WTC11 (cell line): ENCODE measurements at regions not wholly inside any gene's neighbourhood (a gene's known extent, or its start where the extent isn't known, plus 50 kb on each side); places are given as distances from the start of the nearest gene placed in this dataset.

ENCODE experiments used
- ATAC-seq: fragments of 200-7000 bp; cut with Tn5 transposase; 2 replicates; pipeline ENCODE4 v1.10.0; 2021; ENCODE audit warnings: mild to moderate bottlenecking, moderate library complexity
- CTCF ChIA-PET: fragments of 300-600 bp; sonication (Branson Sonifier 250); formaldehyde crosslinking; loops from one replicate; lab custom pipeline; 2021; ENCODE audit warnings: antibody characterized with exemption; lab: Charles Lee
- POLR2A ChIA-PET: fragments of 350-600 bp; sonication (Branson Sonifier 250); formaldehyde crosslinking; loops from one replicate; lab custom pipeline; 2021; ENCODE audit warnings: antibody characterized with exemption; lab: Charles Lee
- DNase-seq: peaks from one replicate; pipeline ENCODE4 v3.0.0; 2021; ENCODE audit warnings: low spot score
- H3K27ac Mint-ChIP-seq: 2 replicates; pipeline ENCODE4 v1.8.0; 2021; ENCODE audit warnings: mixed read lengths
- H3K27me3 Mint-ChIP-seq: 2 replicates; pipeline ENCODE4 v1.8.0; 2021; ENCODE audit warnings: low read depth, mild to moderate bottlenecking, moderate library complexity, mixed read lengths
- H3K36me3 Mint-ChIP-seq: 2 replicates; pipeline ENCODE4 v1.8.0; 2021; ENCODE audit warnings: mixed read lengths
- H3K4me1 Mint-ChIP-seq: 2 replicates; pipeline ENCODE4 v1.8.0; 2022; ENCODE audit warnings: mixed read lengths
- H3K4me3 Mint-ChIP-seq: 2 replicates; pipeline ENCODE4 v1.8.0; 2021; ENCODE audit warnings: mild to moderate bottlenecking, moderate library complexity, mixed read lengths
- H3K9me3 Mint-ChIP-seq: 2 replicates; pipeline ENCODE4 v1.8.0; 2021; ENCODE audit warnings: mixed read lengths
- CREM ChIP-seq: sonication (generic); formaldehyde crosslinking; IDR thresholded peaks from 2 replicates; pipeline ENCODE4 v1.8.1; 2022; ENCODE audit warnings: mild to moderate bottlenecking, missing genetic modification reagents, moderate library complexity
- ESRRA ChIP-seq: sonication (generic); formaldehyde crosslinking; IDR thresholded peaks from 2 replicates; pipeline ENCODE4 v1.8.1; 2022; ENCODE audit warnings: mild to moderate bottlenecking, missing genetic modification reagents, borderline replicate concordance
- FOXJ3 ChIP-seq: sonication (generic); formaldehyde crosslinking; IDR thresholded peaks from 2 replicates; pipeline ENCODE4 v1.9.0; 2021; ENCODE audit warnings: missing genetic modification reagents, mild to moderate bottlenecking, borderline replicate concordance
- GABPB1 ChIP-seq: sonication (generic); formaldehyde crosslinking; IDR thresholded peaks from 2 replicates; pipeline ENCODE4 v1.8.1; 2023; ENCODE audit warnings: mild to moderate bottlenecking, missing genetic modification reagents
- GRHL2 ChIP-seq: fragments of 250-450 bp; sonication (Bioruptor Pico); IDR thresholded peaks from 2 replicates; pipeline ENCODE4 v1.8.0; 2022; ENCODE audit warnings: mild to moderate bottlenecking, moderate library complexity; ENCODE audit not compliant: insufficient replicate concordance, severe bottlenecking
- NR1H2 ChIP-seq: sonication (generic); formaldehyde crosslinking; IDR thresholded peaks from 2 replicates; pipeline ENCODE4 v1.9.0; 2021; ENCODE audit warnings: mild to moderate bottlenecking, moderate library complexity, missing genetic modification reagents
- NR2C2 ChIP-seq: sonication (generic); formaldehyde crosslinking; IDR thresholded peaks from 2 replicates; pipeline ENCODE4 v1.8.0; 2022; ENCODE audit warnings: mild to moderate bottlenecking, missing genetic modification reagents
- PRRX2 ChIP-seq: fragments of 250-450 bp; sonication (Bioruptor Pico); IDR thresholded peaks from 2 replicates; pipeline ENCODE4 v1.8.0; 2021; ENCODE audit warnings: mild to moderate bottlenecking
- RELA ChIP-seq: sonication (generic); formaldehyde crosslinking; IDR thresholded peaks from 2 replicates; pipeline ENCODE4 v1.8.1; 2022; ENCODE audit warnings: missing genetic modification reagents, mild to moderate bottlenecking, borderline replicate concordance
- ZBTB21 ChIP-seq: sonication (generic); formaldehyde crosslinking; IDR thresholded peaks from 2 replicates; pipeline ENCODE4 v1.8.1; 2023; ENCODE audit warnings: mild to moderate bottlenecking, missing genetic modification reagents, borderline replicate concordance
- ZNF121 ChIP-seq: sonication (generic); formaldehyde crosslinking; IDR thresholded peaks from 2 replicates; pipeline ENCODE4 v1.8.0; 2023; ENCODE audit warnings: missing genetic modification reagents
- ZNF263 ChIP-seq: sonication (generic); formaldehyde crosslinking; IDR thresholded peaks from 2 replicates; pipeline ENCODE4 v1.8.1; 2022; ENCODE audit warnings: low read depth, mild to moderate bottlenecking, moderate library complexity, missing genetic modification reagents
- TF ChIP-seq, protein P1 (sequence below): sonication (generic); formaldehyde crosslinking; IDR thresholded peaks from 2 replicates; pipeline ENCODE4 v1.8.1; 2023; ENCODE audit warnings: mild to moderate bottlenecking, moderate library complexity, missing genetic modification reagents
- TF ChIP-seq, protein P2 (sequence below): fragments of 250-450 bp; sonication (Bioruptor Pico); IDR thresholded peaks from 2 replicates; pipeline ENCODE4 v1.9.0; 2021; ENCODE audit warnings: mild to moderate bottlenecking, borderline replicate concordance
- TF ChIP-seq, protein P3 (sequence below): sonication (generic); formaldehyde crosslinking; IDR thresholded peaks from 2 replicates; pipeline ENCODE4 v1.8.1; 2023; ENCODE audit warnings: mild to moderate bottlenecking, missing genetic modification reagents, borderline replicate concordance
- TF ChIP-seq, protein P4 (sequence below): sonication (generic); formaldehyde crosslinking; IDR thresholded peaks from 2 replicates; pipeline ENCODE4 v1.8.1; 2022; ENCODE audit warnings: mild to moderate bottlenecking, moderate library complexity, missing genetic modification reagents
- TF ChIP-seq, protein P5 (sequence below): sonication (generic); formaldehyde crosslinking; IDR thresholded peaks from 2 replicates; pipeline ENCODE4 v1.8.1; 2022; ENCODE audit warnings: low read depth, missing genetic modification reagents, borderline replicate concordance

DNA sequence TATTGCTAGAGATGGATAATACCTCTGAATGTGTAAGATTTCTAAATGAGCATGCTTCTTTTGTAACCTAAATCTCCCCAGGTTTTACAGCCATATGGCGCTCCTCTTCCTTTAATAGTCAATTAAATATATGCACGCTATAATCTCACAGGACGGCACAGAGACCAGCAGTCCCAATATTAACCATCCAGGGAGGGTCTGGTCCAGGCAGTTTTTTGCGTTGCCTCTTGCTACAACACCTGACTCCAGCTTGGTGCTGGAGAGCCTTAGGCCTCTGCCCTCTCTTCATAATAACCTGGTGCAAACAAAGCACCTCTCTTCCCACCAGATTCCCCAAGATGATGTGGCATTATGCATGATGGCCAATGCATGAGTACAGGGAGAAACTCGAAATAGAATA, 183.4 kb downstream of the LY86 start:
- H3K27me3 Mint-ChIP-seq: no peaks in the 10 kb centered on the region
- ChIA-PET POLR2A (no interaction called here), CTCF (interaction anchor here (1.4 kb wide), 1 partner anchor 75 kb away, joined by 9 read pairs; no protein-coding TSS in a partner anchor)
- ATAC-seq (no peak), DNase-seq (no peak)
- peaks cover 11% of the 10 kb centered on the region for H3K9me3 Mint-ChIP-seq
- peaks cover 15% of the 10 kb centered on the region for H3K4me1 Mint-ChIP-seq
- TF ChIP-seq ZBTB21 (CRISPR knock-in tag): no peak
- TF ChIP-seq PRRX2: no peak
- TF ChIP-seq, protein P1, sequence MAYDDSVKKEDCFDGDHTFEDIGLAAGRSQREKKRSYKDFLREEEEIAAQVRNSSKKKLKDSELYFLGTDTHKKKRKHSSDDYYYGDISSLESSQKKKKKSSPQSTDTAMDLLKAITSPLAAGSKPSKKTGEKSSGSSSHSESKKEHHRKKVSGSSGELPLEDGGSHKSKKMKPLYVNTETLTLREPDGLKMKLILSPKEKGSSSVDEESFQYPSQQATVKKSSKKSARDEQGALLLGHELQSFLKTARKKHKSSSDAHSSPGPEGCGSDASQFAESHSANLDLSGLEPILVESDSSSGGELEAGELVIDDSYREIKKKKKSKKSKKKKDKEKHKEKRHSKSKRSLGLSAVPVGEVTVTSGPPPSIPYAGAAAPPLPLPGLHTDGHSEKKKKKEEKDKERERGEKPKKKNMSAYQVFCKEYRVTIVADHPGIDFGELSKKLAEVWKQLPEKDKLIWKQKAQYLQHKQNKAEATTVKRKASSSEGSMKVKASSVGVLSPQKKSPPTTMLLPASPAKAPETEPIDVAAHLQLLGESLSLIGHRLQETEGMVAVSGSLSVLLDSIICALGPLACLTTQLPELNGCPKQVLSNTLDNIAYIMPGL: no peak
- TF ChIP-seq GABPB1 (CRISPR knock-in tag): no peak
- TF ChIP-seq, protein P2, sequence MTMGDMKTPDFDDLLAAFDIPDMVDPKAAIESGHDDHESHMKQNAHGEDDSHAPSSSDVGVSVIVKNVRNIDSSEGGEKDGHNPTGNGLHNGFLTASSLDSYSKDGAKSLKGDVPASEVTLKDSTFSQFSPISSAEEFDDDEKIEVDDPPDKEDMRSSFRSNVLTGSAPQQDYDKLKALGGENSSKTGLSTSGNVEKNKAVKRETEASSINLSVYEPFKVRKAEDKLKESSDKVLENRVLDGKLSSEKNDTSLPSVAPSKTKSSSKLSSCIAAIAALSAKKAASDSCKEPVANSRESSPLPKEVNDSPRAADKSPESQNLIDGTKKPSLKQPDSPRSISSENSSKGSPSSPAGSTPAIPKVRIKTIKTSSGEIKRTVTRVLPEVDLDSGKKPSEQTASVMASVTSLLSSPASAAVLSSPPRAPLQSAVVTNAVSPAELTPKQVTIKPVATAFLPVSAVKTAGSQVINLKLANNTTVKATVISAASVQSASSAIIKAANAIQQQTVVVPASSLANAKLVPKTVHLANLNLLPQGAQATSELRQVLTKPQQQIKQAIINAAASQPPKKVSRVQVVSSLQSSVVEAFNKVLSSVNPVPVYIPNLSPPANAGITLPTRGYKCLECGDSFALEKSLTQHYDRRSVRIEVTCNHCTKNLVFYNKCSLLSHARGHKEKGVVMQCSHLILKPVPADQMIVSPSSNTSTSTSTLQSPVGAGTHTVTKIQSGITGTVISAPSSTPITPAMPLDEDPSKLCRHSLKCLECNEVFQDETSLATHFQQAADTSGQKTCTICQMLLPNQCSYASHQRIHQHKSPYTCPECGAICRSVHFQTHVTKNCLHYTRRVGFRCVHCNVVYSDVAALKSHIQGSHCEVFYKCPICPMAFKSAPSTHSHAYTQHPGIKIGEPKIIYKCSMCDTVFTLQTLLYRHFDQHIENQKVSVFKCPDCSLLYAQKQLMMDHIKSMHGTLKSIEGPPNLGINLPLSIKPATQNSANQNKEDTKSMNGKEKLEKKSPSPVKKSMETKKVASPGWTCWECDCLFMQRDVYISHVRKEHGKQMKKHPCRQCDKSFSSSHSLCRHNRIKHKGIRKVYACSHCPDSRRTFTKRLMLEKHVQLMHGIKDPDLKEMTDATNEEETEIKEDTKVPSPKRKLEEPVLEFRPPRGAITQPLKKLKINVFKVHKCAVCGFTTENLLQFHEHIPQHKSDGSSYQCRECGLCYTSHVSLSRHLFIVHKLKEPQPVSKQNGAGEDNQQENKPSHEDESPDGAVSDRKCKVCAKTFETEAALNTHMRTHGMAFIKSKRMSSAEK (CRISPR knock-in tag): no peak
- no peak for TF ChIP-seq RELA (CRISPR knock-in tag)
- no peak for TF ChIP-seq NR1H2
- TF ChIP-seq, protein P3, sequence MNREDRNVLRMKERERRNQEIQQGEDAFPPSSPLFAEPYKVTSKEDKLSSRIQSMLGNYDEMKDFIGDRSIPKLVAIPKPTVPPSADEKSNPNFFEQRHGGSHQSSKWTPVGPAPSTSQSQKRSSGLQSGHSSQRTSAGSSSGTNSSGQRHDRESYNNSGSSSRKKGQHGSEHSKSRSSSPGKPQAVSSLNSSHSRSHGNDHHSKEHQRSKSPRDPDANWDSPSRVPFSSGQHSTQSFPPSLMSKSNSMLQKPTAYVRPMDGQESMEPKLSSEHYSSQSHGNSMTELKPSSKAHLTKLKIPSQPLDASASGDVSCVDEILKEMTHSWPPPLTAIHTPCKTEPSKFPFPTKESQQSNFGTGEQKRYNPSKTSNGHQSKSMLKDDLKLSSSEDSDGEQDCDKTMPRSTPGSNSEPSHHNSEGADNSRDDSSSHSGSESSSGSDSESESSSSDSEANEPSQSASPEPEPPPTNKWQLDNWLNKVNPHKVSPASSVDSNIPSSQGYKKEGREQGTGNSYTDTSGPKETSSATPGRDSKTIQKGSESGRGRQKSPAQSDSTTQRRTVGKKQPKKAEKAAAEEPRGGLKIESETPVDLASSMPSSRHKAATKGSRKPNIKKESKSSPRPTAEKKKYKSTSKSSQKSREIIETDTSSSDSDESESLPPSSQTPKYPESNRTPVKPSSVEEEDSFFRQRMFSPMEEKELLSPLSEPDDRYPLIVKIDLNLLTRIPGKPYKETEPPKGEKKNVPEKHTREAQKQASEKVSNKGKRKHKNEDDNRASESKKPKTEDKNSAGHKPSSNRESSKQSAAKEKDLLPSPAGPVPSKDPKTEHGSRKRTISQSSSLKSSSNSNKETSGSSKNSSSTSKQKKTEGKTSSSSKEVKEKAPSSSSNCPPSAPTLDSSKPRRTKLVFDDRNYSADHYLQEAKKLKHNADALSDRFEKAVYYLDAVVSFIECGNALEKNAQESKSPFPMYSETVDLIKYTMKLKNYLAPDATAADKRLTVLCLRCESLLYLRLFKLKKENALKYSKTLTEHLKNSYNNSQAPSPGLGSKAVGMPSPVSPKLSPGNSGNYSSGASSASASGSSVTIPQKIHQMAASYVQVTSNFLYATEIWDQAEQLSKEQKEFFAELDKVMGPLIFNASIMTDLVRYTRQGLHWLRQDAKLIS (CRISPR knock-in tag): no peak
- no peak overlapping the region for H3K27ac Mint-ChIP-seq
- peaks cover 4% of the 10 kb centered on the region; the same call in 1 of the 2 replicates for H3K36me3 Mint-ChIP-seq
- H3K4me3 Mint-ChIP-seq: no peak overlapping the region

DNA sequence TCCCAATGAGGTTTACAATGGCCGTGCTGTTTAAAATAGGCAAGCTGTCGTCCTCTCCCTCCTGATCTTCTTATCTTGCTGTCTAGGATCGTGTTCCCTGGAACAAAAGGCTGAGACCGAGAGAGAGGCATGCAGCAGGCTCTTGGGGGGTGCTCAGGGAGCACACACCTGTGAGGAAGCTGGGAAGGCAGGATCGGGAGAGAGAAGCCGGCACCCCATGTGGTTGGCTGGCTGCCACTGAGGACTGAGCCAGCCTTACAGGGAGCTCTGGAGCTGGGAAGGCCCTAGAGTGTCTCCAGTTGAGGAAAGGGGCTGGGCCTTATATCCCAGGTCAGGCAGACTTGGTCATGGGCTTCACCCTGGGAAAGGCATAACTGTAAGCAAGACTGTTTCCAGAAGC, 184.2 kb downstream of the LY86 start:
- Mint-ChIP-seq H3K27me3 (no peaks in the 10 kb centered on the region), H3K4me3 (no peak overlapping the region), H3K27ac (no peak overlapping the region), H3K4me1 (peaks cover 15% of the 10 kb centered on the region), H3K36me3 (peaks cover 4% of the 10 kb centered on the region; the same call in 1 of the 2 replicates), H3K9me3 (peaks cover 12% of the 10 kb centered on the region)
- DNase-seq (peak; percentile 29), ATAC-seq (peak; percentile 95)
- peak; percentile 86; the same call in 1 of the 2 replicates for TF ChIP-seq ZNF263 (CRISPR knock-in tag)
- TF ChIP-seq FOXJ3 (CRISPR knock-in tag): no peak
- CTCF ChIA-PET: interaction anchor here (0.8 to 1.4 kb wide), 5 partner anchors 11 to 76 kb away, joined by 4 to 9 read pairs (median 8); no protein-coding TSS in a partner anchor
- POLR2A ChIA-PET: interaction anchor here (0.8 kb wide), 1 partner anchor 14 kb away, joined by 3 read pairs; no protein-coding TSS in a partner anchor

DNA sequence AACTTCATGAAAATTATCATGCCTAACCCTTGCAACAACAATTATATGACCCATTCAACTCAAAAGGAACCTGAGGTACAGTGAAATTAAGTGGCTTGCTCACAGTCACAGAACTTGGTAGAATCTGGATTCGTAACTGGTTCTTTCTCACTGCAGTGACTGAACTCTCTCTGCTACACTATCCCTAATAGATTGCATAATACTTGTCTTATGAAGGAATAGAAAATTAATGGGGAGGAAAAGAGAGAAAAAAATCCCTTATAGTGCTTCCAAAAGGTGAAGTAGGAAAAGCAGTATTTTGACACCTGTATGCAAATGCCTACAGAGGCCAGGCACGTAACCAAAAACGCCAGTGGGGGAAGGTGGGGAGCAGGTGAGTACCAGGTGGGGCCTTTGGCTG, 186.6 kb downstream of the LY86 start:
- ATAC-seq: no peak
- no peak overlapping the region for H3K27ac Mint-ChIP-seq
- no peak for TF ChIP-seq ESRRA (CRISPR knock-in tag)
- TF ChIP-seq, protein P4, sequence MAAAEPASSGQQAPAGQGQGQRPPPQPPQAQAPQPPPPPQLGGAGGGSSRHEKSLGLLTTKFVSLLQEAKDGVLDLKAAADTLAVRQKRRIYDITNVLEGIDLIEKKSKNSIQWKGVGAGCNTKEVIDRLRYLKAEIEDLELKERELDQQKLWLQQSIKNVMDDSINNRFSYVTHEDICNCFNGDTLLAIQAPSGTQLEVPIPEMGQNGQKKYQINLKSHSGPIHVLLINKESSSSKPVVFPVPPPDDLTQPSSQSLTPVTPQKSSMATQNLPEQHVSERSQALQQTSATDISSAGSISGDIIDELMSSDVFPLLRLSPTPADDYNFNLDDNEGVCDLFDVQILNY (CRISPR knock-in tag): no peak
- TF ChIP-seq ZNF121: no peak
- no peak for TF ChIP-seq GRHL2 (CRISPR knock-in tag)
- TF ChIP-seq CREM (CRISPR knock-in tag): no peak
- no peak for TF ChIP-seq NR2C2 (CRISPR knock-in tag)
- TF ChIP-seq, protein P5, sequence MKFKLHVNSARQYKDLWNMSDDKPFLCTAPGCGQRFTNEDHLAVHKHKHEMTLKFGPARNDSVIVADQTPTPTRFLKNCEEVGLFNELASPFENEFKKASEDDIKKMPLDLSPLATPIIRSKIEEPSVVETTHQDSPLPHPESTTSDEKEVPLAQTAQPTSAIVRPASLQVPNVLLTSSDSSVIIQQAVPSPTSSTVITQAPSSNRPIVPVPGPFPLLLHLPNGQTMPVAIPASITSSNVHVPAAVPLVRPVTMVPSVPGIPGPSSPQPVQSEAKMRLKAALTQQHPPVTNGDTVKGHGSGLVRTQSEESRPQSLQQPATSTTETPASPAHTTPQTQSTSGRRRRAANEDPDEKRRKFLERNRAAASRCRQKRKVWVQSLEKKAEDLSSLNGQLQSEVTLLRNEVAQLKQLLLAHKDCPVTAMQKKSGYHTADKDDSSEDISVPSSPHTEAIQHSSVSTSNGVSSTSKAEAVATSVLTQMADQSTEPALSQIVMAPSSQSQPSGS (CRISPR knock-in tag): no peak
- no peak for TF ChIP-seq ZNF263 (CRISPR knock-in tag)
- H3K4me1 Mint-ChIP-seq: peaks cover 15% of the 10 kb centered on the region
- peaks cover 4% of the 10 kb centered on the region; the same call in 1 of the 2 replicates for H3K36me3 Mint-ChIP-seq
- DNase-seq: no peak
- POLR2A ChIA-PET: no interaction called here
- H3K27me3 Mint-ChIP-seq: no peaks in the 10 kb centered on the region
- CTCF ChIA-PET: no interaction called here
- peaks cover 11% of the 10 kb centered on the region for H3K9me3 Mint-ChIP-seq
- H3K4me3 Mint-ChIP-seq: no peak overlapping the region
